ENCODE measurements at regions not wholly inside any gene's neighbourhood (a gene's known extent, or its start where the extent isn't known, plus 50 kb on each side); places are given as distances from the start of the nearest gene placed in this dataset.

DNA sequence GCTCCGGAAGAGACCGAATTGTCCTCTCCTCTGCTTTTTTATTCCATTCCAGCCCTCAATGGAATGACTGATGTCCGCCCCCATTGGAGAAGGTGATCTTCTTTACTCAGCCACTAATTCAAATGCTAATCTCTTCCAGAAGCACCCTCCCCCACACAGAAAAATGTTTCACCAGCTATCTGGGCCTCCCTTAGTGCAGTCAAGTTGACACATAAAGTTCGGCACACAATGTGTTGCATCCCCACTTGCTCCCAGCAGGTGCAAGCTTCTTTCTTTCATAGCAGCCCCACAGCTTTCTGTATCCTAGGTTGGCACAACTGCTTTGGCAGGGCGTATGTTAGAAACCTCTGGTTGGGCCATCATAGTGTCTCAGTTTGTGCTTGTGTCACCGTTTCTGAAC is 73.3 kb upstream of the TLR3 start:
- TF ChIP-seq EZH2phosphoT487 (IDR thresholded peaks at IDR 0.05) = no peak
- TF ChIP-seq, protein P1, sequence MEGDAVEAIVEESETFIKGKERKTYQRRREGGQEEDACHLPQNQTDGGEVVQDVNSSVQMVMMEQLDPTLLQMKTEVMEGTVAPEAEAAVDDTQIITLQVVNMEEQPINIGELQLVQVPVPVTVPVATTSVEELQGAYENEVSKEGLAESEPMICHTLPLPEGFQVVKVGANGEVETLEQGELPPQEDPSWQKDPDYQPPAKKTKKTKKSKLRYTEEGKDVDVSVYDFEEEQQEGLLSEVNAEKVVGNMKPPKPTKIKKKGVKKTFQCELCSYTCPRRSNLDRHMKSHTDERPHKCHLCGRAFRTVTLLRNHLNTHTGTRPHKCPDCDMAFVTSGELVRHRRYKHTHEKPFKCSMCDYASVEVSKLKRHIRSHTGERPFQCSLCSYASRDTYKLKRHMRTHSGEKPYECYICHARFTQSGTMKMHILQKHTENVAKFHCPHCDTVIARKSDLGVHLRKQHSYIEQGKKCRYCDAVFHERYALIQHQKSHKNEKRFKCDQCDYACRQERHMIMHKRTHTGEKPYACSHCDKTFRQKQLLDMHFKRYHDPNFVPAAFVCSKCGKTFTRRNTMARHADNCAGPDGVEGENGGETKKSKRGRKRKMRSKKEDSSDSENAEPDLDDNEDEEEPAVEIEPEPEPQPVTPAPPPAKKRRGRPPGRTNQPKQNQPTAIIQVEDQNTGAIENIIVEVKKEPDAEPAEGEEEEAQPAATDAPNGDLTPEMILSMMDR (IDR thresholded peaks at IDR 0.05) = no peak
- TF ChIP-seq EZH2 (IDR thresholded peaks at IDR 0.05) = no peak

Data from neural progenitor cell (in vitro differentiated cells).